ENCODE measurements at regions not wholly inside any gene's neighbourhood (a gene's known extent, or its start where the extent isn't known, plus 50 kb on each side); places are given as distances from the start of the nearest gene placed in this dataset.

DNA sequence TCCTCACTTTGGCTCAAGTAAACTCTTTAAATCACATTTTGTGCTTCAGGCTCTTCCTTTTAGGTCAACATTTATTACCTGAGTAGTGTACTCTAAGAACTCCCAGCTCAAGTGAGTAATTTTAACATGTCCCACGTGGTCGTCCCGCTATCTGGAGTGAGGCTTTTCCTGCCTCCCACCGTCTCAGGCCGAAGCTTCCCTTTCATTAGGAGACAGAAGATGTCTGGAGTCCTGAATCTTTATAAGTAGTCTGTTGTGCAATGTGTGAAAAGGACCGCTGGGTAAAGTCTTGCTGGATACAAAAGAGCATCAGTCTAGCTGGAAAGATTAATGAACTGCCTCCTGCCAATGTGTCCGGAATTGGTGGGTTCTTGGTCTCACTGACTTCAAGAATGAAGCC is 117.7 kb upstream of the NEIL3 start:
- TF ChIP-seq CTCF (IDR thresholded peaks at IDR 0.05) (no peak), POLR2AphosphoS5 (IDR thresholded peaks at IDR 0.05) (no peak), EP300 (IDR thresholded peaks at IDR 0.05) (no peak), POLR2A (IDR thresholded peaks at IDR 0.05) (no peak)
